ENCODE measurements at regions not wholly inside any gene's neighbourhood (a gene's known extent, or its start where the extent isn't known, plus 50 kb on each side); places are given as distances from the start of the nearest gene placed in this dataset.

GRCh38 chr16:62102588-62102987 is 66.3 kb upstream of the CDH8 start:
- TF ChIP-seq CTCF (IDR thresholded peaks at IDR 0.05; ENCODE audit: low read depth, low read length) (no peak), POLR2A (IDR thresholded peaks at IDR 0.05; ENCODE audit: extremely low read depth, insufficient read length) (no peak), MAX (IDR thresholded peaks at IDR 0.05; ENCODE audit: low read depth, low read length) (no peak)
